ENCODE measurements at regions not wholly inside any gene's neighbourhood (a gene's known extent, or its start where the extent isn't known, plus 50 kb on each side); places are given as distances from the start of the nearest gene placed in this dataset.
"Not testable (repeated sequence)": the region's sequence is repeated elsewhere in the genome, so short reads cannot be mapped to it uniquely, and the experiment has no call there.

DNA sequence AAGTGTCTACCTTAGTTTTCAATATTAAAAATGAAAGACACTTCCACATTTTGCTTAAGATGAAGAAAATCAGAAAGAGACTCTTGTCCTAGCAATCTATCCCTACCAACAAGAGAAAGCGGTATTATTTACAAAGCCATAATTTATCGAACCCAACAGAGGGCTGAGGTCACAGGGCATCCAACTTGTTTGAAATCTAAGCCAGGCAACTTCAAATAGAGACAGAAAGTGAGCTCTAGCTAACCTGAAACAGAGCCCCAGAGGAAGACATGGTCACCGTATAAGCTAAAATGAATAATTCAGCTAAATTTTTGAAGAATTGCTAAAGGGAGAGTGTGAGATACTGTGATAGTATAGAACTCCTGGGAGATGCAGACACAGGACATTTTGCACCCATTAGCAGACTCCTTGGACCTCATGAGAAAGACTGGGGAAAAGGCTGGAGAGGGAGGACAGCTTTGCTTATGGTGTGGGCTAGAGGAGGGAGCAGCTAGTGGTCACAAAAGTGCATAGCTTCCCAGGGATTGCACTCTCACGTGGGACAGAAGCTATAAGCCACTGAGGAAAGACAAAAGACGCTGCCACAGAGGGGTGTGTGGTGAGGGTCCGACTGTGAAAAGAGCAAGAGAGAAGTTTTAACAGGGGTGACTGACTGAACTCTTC, 624.2 kb upstream of the GRIN3A start:
- no peak for DNase-seq (ENCODE audit: low spot score)

DNA sequence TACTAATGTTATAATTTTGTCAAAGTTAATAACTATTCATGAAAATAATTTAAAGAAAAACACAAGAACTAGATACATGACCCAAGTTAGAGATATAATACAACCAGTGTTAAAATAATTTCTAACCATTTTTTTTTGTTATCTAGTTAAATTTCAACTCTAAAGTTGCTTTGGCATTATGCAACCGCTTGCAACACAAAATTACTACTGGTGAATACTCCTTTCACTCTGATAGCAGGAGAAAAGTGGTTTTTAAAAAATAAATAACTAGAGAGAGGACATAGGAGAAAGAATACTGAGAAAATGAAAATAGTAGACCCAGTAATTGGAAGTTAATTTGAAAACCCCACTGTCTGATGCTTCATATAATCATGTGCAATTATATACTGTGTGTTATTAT, 622.4 kb upstream of the GRIN3A start:
- no peak for DNase-seq (ENCODE audit: low spot score)

DNA sequence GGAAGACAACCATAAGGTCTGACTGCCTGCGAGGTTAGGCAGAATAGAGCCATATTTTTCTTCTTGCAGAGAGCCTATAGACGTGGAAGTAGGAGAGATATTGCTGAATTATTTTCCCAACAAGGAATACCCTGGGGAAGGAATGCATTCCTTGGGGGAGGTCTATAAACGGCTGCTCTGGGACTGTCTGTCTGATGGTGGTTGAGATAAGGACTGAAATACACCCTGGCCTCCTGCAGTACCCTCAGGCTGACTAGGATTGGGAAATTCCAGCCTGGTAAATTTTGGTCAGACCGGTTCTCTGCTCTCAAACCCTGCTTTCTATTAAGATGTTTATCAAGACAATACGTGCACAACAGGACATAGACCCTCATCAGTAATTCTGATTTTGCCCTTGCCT, 617.5 kb upstream of the GRIN3A start:
- DNase-seq (ENCODE audit: low spot score) = no peak

DNA sequence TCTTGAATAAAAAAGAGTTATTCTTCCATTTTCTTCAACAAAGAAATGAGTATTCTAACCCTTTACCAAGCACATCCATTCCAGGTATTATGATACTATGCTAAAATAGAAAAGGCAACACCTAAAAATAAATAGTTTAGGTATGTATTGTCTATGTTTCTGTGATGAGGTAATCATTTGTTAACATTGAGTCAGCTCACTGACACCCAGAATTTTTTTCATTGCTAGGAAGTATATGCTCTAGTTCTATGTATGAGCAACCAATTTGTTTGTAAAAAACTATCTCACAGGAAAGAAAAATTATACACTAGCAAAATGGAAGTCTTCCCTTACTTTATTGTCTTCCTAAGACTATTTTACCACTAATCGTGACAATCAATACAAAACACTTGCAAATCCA, 615.6 kb upstream of the GRIN3A start:
- DNase-seq (ENCODE audit: low spot score) = no peak

DNA sequence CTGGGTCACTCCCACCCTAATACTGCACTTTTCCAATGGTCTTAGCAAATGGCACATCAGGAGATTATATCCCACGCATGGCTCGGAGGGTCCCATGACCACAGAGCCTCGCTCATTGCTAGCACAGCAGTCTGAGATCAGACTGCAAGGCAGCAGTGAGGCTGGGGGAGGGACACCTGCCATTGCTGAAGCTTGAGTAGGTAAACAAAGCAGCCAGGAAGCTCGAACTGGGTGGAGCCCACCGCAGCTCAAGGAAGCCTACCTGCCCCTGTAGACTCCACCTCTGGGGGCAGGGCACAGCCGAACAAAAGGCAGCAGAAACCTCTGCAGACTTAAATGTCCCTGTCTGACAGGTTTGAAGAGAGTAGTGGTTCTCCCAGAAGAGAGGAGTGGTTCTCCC, 599.0 kb upstream of the GRIN3A start:
- DNase-seq (ENCODE audit: low spot score) = not testable (repeated sequence)

DNA sequence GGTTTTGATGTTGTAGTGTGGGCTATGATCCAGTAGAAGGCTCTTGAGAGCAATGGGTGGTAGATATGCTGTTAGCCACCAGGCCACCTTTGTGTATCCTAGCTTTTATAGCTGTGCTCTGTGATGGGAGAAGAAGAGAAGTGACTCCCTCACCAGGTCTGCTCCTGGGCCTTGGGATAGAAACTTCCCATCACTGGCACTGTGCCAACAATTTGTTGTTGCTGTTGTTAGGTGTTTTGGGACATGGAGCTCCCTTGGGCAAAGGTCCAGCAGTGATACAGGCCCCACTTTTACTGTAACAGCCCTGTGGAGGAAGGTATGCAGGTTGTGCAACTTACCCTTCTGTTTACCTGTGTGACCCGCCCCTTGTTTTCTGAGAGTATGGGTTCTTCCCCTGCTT, 570.9 kb upstream of the GRIN3A start:
- no peak for DNase-seq (ENCODE audit: low spot score)

DNA sequence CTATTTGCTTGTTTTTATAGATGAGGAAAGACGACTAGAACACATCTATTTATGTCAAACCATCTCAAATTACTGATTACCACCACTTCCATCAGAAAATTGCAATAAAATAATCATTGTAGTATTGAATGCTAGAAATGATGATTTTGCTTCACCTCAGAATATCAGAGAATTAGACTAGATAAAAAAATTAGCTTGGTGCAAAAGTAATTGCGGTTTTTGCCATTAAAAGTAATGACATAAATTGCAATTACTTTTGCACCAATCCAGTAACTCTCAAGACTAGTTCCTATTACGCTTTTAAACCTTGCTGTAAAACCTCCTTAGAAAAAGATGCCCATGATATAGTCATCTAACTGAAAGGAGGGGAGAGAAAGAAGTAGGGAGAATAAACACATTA, 556.7 kb upstream of the GRIN3A start:
- DNase-seq (ENCODE audit: low spot score) = no peak

DNA sequence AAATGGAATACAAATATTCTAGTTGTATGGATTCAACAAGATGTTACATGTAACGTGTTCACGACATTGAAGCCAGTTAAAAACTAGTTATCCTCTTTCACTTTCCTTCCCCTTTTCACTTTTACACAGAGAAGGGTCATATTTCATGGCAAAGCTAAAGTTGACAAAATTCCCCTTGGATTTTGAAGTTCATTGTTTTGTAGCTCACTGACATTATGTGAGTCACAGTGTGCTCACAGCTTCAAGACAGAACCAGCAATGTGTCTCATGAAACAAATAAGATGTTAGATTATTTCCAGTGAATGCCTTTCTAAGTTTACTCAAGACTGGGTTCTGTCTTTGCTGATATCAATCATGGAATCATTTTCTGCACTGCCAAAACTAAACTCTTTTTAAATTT, 535.5 kb upstream of the GRIN3A start:
- no peak for DNase-seq (ENCODE audit: low spot score)

DNA sequence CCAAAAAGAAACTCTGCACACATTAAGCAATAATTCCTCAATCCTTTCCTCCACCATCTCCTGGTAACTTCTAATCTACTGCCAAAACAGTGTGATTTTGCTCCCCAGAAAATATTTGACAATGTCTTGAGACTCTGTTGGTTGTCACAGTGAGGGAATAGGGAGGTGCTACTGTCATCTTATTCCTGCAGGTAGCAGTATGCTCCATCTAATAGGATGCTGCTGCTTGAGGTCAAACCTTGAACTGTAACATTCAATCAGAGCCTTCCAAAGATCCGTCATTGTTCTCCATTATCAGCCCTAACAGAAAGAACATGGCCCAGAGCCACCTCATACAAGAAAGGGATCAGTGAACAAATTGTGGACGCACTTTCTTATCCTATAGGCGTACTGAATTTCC, 514.7 kb upstream of the GRIN3A start:
- DNase-seq (ENCODE audit: low spot score) = no peak

DNA sequence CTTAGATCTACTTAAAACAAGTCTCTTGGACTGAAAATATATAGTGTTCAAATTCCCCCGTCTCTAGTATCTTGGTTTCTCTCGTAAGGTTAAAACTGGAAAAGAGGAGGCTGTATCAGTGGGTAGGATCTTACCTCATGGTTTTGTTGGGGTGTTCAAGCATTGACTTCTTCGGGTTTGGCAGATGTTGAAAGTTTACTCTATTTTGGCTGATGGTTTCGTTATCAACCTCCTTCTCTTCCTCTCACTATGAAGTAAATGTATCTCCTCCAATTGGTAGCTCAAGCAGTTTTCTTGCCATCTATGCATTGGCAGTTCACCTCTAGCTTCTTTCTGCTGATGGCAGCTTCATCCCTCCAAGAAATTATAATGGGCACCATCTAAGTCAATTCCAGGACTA, 506.5 kb upstream of the GRIN3A start:
- DNase-seq (ENCODE audit: low spot score) = no peak

DNA sequence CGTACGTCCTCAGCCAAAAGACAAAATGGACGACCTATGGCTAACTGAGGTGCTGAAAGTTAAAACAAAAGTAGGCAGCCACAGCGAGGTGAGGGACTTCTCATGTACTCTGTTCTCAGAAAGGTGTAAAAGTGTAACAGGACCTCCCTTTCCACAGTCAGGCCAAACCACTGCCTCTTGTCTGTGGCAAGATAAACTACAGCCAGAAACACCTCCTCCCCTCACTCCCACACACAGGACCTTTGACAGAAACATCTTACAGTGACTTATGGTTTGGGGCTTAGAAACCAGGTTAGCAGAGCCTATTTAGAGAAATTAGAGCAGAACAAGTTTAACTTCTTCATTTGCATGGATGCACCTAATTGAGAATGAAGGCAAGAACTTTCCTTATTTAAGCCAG, 499.1 kb upstream of the GRIN3A start:
- DNase-seq (ENCODE audit: low spot score) = no peak

DNA sequence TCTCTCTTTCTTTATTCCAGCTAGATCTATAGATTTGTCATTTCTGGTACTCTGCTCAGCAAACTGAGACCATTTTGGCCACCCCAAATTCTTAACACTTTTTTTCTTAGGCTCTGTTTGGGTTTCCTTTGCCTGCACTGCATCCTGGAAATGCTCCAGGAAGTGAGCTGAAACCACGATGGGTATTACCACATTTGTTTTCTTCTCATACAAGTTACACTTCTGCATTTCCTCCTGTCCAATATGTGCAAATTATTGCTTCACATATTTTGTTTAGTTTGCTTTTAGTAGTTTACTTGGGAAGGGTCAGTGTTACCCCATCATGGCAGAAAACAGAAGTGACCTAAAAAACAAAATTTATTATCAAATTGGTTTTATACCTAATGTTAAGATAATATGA, 498.6 kb upstream of the GRIN3A start:
- DNase-seq (ENCODE audit: low spot score) = no peak

DNA sequence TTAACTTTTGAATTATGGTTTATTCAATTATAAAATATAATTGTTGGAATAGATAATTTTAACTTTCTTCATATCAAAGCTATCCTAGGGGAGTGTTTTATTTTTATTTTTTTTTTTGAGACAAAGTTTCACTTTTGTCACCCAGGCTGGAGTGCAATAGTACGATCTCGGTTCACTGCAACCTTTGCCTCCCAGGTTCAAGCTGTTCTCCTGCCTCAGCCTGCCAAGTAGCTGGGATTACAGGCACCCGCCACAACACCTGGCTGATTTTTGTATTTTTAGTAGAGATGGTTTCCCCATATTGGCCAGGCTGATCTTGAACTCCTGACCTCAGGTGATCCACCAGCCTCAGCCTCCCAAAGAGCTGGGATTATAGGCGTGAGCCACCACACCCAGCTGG, 489.0 kb upstream of the GRIN3A start:
- not testable (repeated sequence) for DNase-seq (ENCODE audit: low spot score)

DNA sequence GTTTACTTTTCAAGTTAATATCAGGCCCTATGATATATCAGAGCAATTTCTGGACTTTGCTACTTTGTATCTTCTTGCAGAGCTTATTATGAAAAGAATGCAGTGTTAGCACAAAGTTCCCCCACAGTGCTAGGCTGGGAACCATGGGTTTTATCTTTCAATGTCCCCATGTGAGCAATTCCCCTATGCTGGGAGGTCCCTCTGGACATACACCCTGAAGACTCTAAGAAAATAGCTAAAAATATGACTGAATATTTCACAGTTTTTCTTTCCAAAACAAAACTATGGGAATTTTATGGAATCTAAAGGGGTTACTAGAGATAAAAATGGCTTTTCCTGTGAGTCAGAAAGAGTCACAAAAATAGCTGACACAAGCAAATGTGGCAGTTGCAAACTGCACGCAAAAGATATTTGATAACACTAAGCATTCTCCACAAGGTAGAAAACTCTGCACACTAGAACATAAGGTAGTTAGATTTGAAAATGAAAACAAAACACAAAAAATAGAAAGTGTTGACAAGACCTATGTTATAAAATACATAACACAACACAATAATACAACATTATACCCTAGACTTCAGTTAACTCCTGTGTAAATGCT, 487.5 kb upstream of the GRIN3A start:
- no peak for DNase-seq (ENCODE audit: low spot score)

DNA sequence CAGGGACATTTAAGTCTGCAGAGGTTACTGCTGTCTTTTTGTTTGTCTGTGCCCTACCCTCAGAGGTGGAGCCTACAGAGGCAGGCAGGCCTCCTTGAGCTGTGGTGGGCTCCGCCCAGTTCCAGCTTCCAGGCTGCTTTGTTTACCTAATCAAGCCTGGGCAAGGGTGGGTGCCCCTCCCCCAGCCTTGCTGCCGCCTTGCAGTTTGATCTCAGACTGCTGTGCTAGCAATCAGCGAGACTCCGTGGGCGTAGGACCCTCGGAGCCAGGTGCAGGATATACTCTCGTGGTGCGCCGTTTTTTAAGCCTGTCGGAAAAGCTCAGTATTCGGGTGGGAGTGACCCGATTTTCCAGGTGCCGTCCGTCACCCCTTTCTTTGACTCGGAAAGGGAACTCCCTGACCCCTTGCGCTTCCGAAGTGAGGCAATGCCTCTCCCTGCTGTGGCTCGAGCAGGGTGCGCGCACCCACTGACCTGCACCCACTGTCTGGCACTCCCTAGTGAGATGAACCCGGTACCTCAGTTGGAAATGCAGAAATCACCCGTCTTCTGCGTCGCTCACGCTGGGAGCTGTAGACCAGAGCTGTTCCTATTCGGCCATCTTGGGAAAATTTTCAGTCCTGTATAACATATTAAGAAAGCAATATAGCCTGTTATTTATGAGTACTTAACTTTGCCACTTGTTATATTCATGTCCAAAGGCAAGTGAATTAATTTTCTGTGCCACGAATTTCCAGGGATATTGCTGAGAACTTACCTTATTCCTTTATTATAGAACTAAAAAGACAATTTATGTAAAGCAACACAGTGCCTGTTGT, 485.1 kb upstream of the GRIN3A start:
- DNase-seq (ENCODE audit: low spot score) = not testable (repeated sequence)

DNA sequence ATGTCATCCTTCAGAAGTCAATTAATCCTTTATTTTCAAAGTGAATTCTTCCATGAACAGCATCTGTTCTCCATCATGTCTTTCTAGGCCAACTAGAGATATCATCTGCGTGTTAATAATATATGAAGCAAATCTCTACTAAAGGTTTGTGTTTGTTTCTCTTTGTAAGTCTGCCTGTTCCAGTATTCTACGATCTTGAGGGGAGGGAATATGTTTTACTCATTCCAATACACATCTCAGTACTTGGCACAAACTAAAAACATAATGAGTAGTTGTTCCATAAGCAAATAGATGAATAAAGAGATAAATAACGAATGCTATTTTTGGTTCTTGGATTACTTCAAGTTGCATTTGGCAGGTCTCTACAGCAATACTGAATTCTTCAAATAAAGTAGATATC, 470.7 kb upstream of the GRIN3A start:
- DNase-seq (ENCODE audit: low spot score) = no peak

DNA sequence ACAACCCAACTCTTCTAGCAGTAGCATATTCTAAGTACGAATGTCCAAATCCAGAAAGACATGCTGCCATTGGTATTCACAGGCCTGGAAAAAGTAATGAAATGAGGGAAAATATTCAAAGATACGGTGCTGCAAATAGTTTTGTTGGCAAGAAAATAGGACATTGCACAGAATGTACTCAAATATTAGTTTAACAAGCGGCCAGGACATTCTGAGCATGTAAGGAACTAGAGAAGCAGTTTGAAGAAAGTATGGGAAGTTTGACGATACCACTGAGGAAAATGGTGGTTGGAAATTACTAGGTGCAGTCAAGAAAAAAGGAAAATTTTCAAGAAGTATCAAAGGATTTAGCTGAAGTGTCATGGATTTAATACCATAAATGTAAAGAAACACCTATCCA, 468.0 kb upstream of the GRIN3A start:
- no peak for DNase-seq (ENCODE audit: low spot score)

DNA sequence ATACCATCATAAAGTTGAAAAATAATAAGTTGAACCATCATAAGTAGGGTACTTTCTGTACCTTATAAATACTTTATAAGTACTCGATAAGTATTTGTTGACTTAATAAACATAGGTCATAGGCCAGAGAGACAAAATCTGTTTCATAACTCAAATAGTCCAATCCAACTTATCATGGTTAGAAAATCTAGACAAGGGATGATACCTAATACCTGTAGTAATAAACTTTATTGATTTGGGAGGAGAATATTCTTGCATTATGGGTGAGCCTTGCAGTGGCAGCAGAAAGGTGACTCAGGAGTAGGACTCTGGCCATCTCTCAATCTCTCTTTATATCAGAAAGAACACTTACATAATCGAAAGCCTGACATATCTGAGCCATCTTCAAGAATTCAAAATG, 466.8 kb upstream of the GRIN3A start:
- no peak for DNase-seq (ENCODE audit: low spot score)

DNA sequence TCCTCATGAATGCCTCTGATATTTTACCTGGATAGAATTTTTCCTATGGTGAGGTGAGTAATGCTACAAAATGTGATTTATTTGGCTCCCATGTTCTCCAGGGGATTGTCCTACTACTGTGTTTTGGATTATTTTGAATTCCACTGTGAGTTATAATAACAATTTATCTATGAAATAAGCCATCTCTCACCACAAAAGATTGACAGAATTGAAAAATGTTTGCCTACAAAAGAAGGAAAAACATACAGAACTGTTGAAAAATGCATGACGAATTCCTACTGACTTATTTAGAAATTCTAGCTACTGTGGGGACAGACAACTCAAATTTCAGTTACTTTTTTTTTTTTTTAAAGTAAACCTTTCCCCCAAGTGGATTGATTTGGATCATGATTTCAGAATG, 463.7 kb upstream of the GRIN3A start:
- no peak for DNase-seq (ENCODE audit: low spot score)

DNA sequence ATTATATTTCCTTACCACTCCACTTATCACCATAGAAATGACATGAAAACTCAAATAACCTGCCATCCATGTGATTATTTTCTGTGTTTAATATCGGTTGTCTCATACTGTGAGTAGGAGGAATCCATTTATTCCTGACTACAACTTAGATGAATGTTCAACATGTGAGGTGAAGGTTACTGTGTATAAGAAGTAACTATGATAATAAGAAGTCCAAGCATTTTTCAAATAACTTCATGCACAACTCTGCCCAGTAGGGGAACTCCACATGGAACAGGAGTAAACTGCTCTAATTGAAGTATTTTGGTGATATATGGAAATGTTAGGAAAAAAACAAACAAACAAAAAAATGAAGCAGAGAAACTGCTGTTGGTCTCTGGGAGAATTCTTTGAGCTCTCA, 447.5 kb upstream of the GRIN3A start:
- no peak for DNase-seq (ENCODE audit: low spot score)

DNA sequence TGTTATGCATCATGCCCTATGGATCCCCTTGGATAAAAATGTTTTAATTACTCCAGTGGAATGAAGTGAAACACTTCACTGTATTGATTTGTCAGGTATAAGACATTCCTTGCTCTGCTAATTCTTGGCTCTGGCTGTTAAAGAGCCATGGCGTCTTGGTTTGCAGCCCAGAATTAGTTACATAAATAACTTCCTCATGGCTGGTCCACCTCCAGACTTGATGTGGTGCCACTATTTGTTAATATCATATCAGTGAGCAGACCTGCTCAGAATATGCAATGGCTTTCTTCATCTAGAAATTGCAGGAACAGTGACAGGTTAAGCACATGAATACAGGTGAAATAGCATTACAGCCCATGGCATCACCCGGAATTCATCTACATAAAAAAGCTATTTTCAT, 446.9 kb upstream of the GRIN3A start:
- no peak for DNase-seq (ENCODE audit: low spot score)

DNA sequence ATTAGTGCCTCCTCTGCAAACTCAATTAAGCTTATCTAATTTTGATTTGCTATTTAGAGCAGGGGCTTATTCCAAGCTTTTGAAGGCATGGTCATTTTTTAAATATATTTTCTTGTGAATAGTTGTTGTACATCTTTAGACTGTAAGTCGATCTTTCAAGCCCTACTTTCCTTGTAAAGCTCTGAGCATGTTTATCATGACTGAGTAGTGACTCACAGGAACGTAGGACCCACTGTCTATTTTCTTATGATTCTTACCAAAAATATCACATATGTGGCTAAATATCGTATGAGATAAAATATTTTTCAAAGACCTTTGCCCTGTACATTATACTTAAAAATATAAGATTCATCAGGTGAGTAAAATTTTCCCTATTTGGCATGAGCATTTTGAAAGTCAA, 440.4 kb upstream of the GRIN3A start:
- no peak for DNase-seq (ENCODE audit: low spot score)

DNA sequence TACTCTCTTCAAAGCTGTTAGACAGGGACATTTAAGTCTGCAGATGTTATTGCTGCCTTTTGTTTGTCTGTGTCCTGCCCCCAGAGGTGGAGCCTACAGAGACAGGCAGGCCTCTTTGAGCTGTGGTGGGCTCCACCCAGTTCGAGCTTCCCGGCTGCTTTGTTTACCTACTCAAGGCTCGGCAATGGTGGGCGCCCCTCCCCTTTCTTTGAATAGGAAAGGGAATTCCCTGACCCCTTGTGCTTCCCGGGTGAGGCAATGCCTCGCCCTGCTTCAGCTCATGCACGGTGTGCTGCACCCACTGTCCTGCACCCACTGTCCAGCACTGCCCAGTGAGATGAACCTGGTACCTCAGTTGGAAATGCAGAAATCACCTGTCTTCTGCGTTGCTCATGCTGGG, 435.8 kb upstream of the GRIN3A start:
- not testable (repeated sequence) for DNase-seq (ENCODE audit: low spot score)

DNA sequence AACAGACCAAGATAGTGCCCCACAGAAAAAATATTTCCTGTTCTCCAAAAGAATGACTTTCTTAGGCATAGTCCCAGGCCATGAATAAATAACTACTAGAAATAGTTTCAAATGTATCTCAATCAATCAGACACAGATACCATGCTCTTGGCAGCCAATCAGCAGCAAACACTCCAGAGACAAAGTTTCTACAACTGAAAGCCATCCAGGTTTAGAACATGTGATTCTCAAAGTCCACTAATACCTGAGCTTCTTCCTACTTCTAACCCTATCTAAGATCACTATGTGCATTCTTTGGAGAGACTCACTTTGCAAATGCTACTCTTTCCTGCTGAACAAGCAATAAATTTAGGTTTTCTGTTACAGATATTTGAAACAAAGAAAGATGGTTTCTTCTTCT, 425.8 kb upstream of the GRIN3A start:
- no peak for DNase-seq (ENCODE audit: low spot score)

Measured in NAMALWA (cell line).